Activated T-cell treated with anti-CD3 and anti-CD28 coated beads for 4 hours (primary cell): ENCODE measurements at regions not wholly inside any gene's neighbourhood (a gene's known extent, or its start where the extent isn't known, plus 50 kb on each side); places are given as distances from the start of the nearest gene placed in this dataset.

Experiments used
- DNase-seq: peaks from one replicate; pipeline ENCODE4 v3.0.0-alpha.2; 2020

DNA sequence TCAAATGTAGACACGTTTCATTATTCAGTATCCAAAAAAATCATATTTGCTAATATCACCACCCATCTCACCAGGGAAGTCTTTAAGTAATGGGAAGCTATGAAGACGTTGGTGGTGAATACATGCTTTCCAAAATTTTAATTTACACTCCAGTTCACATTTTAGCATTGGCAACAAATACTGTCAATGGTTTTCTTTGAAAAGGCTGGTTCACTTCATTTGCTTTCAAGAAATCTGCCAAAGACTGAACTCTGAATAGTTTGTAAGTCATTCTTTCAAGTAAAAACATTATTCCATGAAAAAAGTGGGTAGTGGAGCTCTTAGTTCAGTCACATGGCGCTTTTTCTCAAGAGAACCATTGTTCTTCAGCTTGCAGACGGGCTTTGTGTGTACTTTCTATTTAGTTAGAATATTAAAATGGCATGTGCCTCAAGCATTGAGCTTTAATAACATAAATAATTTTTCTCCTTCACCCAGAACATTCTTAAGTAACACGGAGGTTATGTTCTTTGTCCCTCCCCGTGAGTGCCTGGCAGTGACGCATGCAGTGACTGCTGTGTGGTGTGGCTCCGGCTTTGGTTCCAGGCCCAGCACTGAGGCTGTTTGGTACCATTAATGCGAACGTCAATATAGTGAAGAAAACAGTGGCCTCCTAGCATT, 300.0 kb upstream of the HDAC4 start:
- DNase-seq = no peak

DNA sequence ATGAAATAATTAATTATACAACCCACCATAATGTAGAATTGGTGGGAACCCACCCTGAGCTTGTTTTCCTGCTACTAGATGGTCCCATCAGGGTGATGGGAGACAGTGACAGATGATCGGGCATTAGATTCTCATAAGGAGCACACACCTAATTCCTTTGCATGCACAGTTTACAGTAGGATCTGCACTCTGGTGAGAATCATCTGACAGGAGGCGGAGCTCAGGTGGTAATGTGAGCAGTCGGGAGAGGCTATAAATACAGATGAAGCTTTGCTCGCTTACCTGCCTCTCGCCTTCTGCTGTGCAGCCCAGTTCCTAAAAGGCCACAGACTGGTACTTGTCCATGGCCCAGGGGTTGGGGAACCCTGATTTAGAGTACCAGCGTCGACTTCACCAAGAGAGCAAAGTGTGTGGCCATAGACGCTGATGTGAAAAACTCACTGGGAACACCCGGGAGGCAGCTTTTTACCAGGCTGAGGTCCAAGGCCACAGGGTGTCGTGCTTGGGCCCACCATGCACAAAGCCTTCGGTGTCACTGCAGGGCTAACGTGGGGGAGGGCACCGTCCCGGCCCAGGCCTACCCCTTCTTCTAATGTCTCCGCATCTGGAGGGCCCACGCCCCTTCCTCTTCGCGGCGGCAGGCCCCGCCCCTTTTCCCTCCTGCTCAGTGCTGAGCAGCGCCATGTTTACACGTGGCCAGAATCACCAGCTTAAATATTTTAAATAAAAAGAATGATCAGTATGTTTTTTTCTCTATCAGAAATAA, 296.8 kb upstream of the HDAC4 start:
- DNase-seq = no peak

DNA sequence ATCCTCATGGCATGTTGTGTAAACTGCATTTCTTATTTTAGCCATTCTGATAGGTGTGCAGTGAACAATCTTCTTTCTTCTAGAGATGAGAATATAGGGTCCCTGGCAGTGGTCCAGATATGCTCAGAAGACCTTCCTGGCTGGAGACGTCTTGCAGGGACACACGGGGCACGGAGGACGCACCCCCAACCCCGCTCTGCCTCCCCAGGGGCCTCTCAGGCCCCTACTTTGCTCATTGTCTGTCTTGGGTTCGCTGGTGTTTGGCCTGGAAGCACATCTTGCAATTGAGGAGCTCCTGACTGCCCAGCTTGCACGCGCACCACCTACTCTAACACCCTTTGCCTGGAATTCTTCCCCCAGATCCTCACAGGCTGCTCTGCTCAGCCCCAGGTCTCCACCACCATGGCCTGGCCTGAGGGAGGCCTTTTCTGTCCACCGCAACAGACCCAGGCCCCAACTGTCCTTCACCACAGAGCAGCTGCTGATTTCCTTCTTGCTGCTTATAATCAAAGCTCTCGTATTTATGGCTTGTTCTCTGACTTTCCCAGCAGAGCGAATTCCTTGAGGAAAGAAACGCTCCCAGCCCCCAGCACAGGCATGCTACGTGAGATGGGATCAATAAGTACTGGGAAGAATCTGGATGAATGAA, 295.9 kb upstream of the HDAC4 start:
- DNase-seq = no peak

DNA sequence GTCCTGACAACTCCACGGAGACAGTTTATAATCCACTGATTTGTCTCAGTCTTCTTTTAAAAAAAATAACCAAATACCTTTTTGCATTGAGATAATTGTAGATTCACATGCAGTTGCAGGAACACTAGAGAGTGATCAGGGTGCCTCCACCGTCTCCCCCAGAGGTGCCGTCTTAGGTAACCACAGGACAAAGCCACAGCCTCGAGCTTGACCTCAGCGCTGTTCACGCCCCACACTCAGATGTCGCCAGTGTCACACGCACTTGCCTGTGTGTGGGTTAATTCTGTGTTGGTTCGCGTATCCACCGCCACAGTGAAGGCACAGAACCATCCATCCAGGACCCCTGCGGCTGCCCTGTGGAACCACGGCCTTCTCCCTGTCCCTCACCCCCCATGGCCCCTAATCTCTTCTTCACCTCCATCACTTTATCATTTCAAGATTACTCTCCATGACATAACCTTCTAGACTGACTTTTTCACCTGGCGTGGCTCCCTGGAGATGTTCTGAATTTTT, 295.0 kb upstream of the HDAC4 start:
- DNase-seq = no peak

DNA sequence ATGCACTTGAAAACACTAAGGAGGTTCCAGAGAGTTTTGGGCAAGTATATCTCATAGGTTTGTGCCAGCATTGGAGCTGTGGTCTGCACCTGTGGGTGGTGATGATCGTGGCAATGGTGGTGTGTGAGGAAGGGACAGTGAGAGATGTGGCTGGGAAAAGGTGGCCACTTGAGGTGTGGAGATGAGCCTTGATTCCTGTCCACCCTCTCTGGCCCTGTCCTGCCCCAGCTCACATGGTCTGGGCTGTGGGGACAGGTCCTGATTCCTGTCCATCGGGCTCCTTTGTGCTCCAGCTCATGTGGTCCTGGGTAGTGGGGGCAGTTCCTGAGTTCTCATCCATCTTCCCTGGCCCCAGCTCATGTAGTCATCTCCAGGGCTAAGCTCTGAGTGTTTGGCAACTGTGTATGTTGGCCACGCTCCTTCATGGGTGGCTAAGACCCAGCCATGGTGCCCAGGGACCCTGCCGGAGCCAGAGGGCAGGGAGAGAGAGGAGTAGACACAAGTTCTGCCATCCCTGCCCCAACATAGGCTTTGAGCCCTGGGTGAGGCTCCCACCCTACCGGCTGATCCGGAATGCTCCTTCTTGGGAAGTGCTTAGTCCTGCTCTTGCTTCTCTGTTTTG, 294.4 kb upstream of the HDAC4 start:
- no peak for DNase-seq

DNA sequence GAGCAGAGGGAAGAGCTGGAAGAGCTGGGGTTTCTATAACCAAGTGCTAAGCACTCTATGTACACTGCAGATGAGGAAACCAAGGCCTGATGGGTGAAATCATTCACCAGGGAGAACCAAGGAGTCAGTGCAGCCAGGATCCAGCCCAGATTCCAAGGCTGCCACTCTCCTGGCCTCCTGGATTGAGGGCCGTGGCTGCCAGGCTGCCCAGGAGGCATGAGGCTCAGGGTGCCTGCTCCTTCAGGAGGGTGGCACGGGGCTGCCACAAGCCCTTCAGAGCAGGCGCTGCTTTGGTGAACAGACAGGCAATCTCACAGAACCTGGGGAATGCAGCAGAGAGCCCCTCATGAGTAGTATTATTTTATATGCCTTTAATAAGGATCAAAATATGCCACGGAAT, 293.7 kb upstream of the HDAC4 start:
- DNase-seq = no peak

DNA sequence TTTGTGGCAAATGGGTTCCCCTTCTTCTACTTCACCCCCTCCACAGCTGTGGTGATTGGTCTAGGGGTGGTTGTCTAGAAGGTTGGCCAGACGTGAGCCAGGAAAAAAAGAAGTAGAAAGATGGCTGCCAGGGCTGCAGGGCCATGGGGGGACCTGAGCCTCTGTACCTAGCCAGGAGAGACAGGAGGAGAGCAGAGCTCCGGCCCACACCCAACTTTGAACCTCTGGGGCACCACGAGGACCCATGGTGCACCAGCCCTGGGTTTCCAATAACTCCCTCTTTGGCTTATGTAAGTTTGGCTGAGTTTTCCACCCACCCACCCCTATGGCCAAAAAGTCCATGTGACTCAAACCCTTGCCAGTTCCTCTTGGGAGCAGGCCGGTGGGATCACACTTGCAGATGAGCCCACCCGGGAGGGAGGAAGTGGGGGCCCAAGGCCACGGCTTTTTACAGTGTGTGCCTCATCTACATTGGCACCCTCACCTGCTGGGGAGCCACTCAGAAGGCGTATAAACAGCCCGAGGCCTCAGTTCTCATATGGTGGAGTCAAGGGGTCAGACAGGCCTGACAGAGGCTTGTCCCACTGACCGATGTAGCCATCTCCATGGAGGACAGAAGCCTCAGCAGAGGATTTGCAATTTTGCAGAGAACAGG, 293.1 kb upstream of the HDAC4 start:
- no peak for DNase-seq

DNA sequence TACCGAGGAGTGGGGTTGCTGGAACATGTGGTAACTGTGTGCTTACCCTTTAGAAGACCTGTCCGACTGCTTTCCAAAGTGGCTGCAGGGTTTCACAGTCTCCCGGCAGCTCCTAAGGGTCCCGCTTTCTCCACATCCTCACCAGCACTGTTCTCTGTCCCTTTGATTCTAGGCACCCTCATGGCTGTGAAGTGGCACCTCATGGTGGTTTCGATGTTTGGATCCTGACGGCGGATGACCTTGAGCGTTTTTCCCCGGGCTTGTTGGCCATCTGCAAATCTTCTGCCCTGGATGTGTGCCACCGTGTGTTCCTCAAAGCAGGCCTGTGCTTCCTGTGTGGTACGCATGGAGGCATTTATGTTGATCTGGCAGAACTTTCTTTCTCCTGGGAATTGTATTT, 292.5 kb upstream of the HDAC4 start:
- DNase-seq = no peak

DNA sequence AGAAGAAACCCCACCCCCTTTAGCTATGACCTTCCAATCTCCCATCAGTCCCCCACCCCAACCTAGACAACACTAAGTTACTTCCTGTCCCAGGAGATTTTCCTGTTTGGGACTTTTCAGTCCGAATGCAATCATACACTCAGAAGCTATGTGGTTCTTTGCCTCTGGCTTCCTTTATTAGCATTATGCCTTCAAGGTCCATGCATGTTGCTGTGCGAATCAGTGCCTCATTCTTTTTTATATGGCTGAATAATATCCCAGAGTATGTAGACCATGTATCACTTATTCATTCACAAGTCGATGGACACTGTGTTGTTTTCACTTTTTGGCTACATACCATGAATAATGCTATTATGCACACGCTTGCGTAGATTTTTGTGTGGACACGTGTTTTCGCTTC, 292.1 kb upstream of the HDAC4 start:
- DNase-seq = no peak

DNA sequence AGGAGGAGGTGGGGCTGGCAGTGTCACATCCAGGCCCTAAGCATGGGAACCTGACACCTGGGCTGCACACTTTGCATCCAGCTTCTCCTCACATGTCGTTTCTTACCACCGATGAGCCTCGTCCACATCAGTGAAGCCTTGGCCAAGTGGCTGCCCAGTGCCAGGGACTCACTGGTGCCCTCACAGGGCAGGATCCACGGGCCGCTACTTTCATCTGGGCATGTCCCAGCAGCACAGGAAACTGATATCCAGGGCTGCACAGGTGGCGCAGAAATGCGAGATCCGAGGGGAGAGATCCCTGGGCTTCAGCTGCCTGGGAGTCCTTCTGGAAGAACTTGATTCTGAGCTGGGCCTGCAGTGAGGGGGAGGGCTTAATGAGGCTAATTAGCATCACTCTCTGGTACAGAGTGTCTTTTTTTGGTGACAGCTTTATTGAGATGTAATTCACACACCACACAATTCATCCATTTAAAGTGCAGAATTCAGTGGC, 291.6 kb upstream of the HDAC4 start:
- DNase-seq = no peak

DNA sequence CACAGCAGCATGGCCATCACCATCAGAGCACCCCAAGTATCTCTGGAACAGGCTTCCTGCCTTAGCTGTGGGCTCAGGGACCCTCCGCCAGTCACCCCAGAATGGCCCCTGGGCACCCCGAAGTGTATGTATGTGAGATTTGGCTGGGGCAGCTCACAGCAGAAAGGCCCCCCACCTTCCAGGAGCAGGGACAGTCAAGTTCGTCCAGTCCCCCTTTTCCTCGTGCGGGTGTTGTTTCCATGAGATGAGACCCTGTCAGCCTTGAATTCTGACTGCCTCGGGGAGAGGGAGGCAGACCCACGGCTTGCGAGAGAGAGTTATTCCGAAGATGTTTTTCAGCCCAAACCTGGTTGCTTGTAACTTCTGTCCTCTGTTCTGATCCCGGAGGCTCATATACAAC, 290.9 kb upstream of the HDAC4 start:
- no peak for DNase-seq

DNA sequence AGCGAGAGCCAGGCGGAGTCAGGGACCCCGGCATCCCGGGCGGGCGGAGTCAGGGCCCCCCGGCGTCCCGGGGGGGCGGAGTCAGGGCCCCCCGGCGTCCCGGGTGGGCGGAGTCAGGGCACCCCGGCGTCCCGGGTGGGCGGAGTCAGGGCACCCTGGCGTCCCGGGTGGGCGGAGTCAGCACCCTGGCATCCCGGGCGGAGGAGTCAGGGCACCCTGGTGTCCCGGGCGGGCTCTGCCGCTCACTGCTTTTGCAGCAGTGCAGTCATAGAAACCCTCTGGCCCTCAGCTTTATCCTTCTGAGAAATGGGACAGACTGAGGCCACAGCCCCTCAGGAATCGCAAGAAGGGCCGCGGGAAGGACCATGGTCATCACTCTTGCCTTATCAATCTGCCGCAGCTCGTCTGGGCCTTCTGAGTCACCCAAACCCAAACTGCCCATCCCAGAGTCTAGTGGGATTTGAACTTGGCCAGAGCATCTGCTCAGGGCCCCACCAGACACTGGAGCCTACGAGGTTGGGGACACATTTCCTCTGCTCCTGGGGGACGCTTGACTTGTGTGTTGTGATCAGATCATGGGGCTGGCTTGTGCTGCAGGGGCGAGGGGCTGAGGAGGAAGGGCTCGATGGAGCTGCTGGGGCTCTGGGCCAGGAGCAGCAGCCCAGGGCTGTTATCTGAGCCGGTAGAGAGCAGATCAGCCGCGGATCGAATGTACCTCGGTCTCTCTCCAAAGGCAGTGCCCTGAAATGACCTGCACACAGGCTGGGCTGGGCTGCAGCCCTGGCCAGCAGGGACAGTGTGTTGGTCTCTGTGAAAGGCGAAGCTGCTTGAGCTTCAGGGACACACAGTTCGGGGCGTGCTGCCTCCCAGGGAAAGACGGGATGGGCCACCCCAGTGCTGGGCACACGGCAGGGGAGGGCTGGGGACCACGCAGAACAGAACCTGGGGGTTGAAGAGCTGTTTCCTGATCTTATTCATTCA, 290.1 kb upstream of the HDAC4 start:
- DNase-seq = no peak

DNA sequence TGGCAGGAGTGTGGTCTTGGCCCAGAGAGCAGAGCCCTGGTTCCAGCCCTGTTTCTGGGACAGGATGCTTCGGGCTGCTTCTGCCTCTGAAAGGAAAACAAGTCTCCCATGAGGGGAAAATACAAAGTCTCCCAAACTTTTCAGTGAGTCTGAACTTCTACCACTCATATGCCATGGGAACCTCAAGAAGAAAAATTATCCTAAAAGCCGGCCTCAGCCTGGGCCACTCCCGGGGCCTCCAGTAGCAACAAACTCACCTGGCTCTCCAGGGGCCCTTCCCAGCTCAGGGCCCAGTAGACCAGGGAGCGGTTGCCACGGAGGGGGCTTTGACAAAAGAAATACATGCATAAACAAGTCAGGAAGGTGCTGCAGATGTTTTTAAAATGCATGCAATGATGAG, 289.2 kb upstream of the HDAC4 start:
- DNase-seq = no peak

DNA sequence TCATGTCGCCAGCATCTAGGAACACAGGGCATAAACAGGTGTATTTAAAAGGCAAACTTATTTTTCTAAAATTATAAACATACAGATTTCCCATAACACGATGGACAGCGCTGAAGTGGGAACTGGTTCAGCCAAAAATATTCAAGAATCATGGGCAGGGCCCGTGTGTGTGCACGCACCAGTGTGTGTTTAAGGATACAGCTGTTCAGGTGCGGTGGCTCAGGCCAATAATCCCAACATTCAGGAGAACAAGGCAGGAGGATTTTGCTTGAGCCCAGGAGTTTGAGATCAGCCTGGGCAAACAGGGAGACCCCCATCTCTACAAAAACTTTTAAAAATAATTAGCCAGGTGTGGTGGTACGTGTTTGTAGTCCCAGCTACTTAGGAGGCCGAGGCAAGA, 288.6 kb upstream of the HDAC4 start:
- DNase-seq = no peak

DNA sequence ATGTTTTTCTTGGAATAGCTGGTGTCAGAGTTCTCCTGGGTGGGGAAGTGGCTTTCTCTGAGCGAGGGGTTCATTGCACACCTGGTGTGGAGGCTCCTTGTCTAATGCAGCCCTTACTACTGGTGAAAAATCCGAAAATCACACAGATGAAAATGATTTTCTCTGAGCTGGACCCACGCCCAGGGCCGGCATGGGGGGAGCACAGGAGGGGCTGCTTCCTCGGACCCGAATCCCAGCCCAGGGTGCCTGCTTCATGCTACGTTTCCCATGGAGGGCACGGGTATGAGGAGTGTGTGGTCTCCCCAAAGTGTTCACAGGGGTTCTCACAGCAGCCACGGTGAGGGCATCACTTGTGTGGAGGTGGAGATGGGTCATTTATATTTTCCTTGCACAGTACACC, 288.0 kb upstream of the HDAC4 start:
- no peak for DNase-seq

DNA sequence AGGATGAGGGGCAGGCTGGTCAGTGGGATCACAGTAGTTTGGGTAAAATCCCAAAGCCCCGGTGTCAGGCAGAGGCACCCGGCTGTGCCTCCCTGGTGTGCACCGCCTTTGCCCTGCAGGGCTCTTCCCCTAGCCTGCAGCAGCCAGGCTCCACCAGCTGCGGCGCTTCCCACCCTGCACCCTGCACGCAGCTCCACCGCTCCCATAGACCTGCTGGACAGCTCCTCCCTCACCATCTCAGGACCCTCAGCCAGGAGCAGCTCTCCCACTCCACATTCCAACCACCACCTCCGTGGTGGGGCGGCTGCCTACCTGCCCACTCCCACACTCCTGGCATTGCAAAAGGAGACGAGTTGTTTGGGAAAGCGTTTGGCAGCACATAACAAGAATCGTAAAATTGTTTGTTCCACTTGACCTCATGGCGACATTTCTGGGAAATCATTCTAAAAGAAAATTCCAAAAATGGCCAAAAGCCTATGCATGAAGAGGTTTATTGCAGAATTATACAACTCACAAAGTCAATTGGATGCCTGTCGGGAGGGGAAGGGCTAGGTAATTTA, 287.4 kb upstream of the HDAC4 start:
- DNase-seq = no peak

DNA sequence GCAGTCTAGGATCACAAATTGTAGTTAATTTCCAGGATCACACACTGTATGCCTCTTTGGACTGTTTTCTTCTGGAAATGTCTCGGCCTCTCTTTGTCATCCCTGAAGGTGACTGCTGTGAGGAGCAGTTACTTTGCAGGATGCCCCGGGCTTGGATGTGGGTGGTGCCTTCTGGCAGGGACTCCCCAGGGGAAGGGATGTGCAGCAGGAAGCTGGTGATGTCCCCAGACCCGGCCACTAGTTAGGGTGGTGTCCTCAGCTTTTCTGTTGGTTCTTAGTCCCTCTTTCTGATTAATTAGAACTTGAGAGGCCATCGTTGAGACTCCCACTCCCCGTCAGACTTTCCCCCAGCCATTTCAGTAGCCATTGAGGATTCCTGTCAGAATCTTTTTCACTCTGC, 286.6 kb upstream of the HDAC4 start:
- DNase-seq = no peak

DNA sequence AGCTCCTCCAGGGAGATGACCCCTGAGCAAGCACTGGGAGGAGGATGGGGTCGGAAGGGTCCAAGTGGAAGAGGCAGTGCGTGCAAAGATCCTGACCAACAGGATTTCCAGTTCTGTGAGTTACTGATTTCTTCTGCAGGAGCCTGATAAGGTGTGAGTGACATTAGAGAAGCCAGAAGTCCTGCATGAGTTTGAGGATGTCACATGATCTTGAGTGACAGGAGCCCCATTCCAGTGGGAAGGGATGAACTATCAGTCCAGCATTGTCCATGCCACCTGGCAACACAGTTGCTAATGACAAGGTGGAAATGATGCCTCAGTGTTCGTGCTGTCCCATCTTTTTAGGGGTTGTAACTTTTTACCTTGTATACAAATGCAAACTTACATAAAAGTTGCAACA, 285.1 kb upstream of the HDAC4 start:
- no peak for DNase-seq

DNA sequence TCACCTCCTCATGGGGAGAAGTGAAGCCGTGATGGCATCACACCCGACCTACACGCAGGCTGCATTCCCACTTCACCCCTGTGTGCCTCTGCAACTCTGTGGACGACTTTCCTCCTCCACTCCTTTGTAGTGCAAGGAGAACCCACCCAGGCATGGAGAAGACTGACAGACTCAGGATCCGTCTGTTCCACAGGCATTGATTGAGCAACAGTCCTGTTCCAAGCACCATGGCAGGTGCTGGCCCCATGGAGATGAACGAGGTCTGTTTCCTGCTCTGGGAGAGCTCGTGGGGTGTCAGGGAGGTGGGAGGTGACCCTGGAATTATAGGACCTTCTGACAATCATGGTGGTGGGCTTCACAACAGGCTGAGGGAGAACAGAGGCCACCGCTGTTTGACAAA, 284.7 kb upstream of the HDAC4 start:
- DNase-seq = no peak

DNA sequence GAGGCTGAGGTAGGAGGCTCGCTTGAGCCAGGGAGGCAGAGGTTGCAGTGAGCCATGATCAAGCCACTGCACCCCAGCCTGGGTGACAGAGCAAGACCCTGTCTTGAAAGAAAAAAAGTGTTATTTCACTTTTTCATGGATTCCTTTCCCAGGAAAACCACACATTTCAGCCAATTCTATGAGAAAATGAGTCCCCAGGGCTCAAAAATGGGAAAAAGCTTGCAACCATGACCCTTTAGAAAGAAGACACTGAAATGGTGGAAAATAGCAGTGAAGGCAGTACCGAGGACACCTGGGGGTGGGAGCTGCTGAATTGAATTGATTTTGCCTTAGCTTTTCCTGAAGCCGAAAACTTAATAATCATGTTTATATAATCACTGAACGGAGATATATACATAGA, 284.2 kb upstream of the HDAC4 start:
- no peak for DNase-seq

DNA sequence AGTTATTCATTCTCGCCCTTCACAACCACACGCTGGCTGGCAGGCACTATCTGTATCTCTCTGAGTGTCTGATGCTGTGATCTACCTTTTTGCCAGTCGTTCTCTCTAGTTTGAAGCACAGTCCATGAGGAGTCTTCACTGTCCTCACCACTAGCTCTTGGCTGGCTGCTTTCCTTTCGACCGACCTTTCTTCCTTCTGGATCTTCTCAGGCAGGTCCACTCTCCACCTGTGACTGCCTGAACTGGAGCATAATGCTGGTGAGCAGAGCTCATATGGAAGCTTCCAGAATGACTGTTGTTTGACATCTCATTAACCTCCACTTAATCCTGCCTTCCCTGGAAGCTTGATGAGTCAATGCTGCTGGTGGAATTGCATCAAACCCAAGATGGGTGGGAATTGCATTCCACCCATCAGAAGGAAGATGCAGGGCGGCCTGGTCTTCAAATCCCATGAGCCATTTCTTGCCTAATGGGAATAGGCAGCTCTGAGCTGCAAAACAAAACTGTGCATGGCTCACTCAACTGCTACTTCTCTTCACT, 283.5 kb upstream of the HDAC4 start:
- DNase-seq = no peak
